HG02943 (cell line): ENCODE measurements at regions not wholly inside any gene's neighbourhood (a gene's known extent, or its start where the extent isn't known, plus 50 kb on each side); places are given as distances from the start of the nearest gene placed in this dataset.
"Not testable (repeated sequence)": the region's sequence is repeated elsewhere in the genome, so short reads cannot be mapped to it uniquely, and the experiment has no call there.

Experiments
- ATAC-seq: cut with Tn5 transposase; IDR thresholded peaks from one replicate; pipeline ENCODE4 v1.9.1; 2021; ENCODE audit warnings: mild to moderate bottlenecking, low read depth, moderate library complexity; ENCODE audit not compliant: unreplicated experiment

DNA sequence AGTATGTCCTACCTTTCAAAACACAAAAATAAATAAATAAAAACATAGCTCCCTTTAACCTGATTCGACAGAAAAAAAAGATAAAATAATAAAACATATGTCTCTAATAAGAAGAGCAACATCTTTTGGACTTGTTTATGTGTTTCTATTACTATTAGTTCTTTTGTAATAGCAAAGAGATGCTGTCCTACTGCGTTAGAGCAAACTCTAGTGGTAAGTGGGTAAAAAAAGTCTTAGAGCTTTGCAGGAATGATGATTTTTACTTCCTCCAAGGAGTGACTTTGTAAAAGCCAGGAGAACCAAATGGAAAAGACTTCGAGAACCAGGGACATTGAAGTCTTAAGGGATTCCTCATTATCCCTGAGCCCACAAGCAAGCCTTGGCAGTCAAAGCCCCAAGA, 450.1 kb downstream of the METTL4 start:
- no peak for ATAC-seq

DNA sequence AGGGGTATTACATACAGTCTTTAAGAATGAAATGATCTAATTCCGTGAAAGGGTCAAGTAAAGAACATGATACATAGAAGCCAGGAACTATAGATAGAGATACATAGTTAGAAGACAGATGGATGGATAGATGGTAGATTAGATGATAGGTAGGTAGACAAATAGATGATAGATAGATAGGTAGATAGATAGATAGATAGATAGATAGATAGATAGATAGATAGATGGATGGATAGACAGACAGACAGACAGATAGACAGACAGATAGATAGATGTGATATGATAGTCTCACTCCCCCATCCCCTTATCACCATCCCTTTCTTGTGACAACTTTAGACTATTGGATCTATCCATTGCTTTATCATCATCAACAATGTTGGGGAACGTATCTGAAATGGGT, 448.2 kb downstream of the METTL4 start:
- ATAC-seq: no peak

DNA sequence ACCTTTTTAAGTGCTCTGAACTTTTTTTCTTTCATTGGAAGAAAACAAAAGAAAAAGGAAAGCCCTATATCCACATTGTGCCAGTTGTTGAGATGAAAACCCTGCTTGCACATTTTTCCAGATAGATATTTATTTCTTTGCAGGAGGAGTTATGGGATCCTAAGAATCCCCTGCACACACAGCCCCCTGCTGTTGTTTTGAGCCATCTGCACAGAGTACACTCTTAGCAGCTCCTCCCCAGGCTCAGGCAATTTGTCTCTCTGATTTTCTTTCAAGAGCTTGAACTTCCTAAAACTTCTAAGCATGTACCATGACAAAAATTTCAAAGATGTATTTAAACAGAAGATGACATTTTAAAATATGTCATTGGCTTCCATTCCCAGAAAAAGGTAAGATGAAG, 436.9 kb downstream of the METTL4 start:
- ATAC-seq: no peak

DNA sequence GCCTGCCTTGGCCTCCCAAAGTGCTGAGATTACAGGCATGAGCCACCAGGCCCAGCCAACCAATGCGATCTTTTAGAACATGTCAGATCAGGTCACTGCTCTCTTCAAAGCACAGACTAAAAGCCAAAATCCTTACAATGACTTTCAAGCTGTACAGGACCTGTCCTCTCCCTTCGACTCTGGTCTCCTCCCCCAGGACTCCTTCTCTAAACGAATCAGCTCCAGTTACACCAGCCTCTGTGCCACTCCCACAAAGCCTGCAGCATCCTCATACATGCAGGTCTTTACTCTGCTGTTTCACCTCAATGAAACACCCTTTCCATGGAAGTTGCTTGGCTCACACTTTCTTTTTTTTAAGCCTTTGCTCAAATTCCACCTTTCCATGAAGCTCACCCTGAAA, 436.0 kb downstream of the METTL4 start:
- no peak for ATAC-seq

DNA sequence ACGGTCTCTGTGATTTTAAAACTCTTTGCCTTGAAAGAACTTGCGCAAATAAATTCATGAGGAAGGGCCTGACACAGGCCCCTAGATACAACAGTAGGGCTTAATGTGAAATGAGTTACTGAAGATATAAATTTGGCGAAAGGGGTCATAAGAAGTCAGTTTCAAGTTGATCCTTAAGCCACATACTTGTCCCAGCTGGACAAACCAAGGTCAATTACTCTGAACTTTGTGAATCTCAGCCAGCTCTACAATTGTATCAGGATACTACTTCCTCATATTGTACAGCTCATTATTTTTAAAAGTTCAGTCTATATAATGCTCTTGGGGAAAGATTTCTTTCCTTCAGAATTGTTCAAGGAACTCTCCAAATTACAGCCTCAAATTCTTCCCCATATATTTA, 432.8 kb downstream of the METTL4 start:
- no peak for ATAC-seq

DNA sequence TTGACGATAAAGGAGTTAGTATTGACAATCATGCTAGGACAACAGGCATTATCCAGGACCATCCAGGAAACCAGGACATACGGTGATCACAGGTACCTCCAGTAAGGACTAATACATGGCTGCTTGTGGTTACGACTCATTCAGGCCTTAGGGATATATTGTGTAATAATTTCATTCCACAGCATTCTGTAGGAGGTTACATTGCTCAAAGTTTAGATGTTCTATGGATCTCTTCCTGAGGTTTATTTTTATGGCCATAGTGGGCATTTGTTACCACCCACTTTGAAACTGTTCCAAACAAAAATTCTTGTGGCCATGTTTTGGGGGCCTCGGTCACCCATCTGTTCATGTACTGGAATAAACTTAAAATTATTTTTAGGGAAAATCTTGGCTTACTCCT, 431.6 kb downstream of the METTL4 start:
- ATAC-seq: no peak

DNA sequence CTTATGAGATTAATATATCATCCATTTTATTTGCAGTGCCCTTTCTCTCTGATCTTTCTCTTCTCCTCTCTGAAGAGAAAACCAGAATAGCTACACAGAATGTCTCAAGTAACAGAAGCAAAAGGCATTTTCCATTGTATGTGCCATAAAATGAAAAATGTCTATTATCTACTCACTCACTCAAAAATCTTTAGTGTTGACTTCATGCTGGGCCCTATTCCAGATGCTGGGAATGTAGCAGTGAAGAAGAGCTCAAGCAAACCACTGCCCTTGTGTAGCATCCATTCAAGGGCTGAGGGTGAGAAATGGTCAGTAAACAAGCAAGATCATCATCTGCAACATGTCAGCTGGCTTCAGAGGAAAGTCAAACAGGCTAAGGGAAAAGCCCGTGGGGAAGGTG, 427.7 kb downstream of the METTL4 start:
- no peak for ATAC-seq

DNA sequence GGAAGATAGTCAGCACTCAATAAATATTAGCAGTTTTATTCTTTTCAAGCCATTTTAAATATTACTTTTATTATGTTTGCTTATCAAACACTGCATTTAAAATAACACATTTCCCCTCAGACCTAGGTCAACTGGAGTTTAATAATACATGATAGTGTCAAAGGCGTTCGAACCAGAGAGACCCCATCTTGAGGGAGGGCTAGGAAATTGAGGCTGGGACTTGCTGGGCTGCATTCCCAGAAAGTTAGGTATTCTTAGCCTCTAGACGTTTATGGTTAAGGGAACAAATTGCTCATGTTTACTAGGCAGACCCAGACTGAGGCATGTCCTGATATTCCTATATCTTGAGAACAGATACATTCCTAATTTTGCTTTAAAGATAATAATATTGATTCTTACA, 426.5 kb downstream of the METTL4 start:
- no peak for ATAC-seq

DNA sequence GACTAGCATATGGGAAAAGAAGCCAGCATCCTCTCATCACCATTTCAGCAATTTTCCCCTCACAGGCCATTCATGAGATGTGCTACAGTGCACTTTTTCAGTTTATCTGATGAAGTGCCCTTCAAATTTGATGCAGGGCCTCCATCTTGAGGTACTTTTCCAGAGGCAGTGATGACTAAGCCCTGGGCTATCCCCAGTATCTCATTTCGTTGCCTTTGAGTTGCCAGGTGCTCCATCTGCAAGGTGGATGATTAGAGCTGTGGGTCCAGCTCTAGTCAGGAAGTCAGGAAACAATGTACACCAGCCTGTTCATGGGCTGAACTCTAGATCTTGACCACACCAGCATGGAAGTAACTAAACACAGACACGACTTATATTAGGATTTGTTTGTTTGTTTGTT, 425.2 kb downstream of the METTL4 start:
- no peak for ATAC-seq

DNA sequence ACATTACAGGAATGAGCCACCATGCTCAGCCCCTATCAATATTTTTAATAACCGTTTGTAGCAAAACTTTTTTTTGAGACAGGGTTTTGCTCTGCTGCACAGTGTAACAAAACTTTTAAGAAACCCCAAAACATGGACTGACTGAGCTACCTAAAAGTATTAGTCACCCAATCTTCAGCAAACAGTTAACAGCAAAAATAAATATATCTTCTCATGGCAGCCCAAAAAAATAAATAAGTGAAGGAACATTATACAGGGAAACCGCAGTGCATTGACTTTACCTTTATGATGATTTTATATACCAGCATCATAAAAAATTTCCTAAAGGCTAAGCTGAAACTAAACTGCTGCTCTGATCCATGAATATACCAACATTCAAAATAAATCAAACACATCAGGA, 424.6 kb downstream of the METTL4 start:
- ATAC-seq: no peak

DNA sequence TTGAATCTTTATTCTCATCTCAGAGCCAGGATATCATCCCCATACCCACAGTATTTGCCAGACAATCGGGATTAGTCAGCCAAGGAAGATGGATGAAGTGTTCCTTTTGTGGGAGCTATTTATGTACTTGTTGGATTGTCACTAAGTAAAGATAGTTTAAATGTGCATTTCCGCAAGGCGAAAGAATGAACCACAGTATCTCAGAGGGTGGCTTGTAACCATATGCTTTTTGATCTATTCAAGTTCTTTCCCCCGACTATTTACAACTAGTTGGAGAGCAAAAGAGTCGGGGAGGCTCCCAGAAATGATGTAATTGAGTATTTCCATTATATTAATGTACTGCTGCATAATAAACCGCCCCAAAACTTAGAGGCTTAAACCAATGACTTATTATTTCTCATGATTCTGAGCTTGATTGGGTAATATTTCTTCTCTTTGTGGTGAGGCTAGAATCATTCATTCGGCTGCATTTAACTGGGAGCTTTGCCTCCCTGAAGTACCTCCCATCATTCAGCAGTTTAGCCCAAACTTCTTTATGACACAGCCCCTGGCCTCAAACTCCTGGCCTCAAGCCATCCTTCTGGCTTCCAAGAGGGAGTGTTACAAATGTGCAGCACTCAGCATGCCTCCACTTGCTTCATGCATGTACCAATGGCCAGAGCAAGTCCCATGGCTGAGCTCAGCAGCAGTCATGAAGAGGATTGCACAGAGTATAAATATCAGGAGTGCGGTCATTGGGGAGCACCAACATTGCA, 423.7 kb downstream of the METTL4 start:
- no peak for ATAC-seq

DNA sequence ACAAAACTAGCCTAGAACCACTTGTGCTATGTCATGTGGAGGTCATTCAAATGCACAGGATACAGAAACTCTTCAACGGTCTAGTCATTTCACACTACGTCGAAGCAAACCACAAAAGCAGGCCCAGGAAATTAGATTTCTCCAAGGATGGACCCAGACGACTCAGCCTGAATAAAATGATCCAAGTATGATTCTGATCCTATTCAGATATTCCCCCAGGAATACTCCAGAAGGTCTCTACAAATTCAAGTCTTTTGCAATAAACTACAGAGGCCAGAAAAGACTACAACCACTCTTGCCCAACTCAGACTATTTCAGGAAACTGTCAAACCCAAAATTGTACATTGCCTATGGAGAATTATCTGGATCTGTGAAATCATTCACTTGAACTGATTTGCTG, 422.5 kb downstream of the METTL4 start:
- no peak for ATAC-seq

DNA sequence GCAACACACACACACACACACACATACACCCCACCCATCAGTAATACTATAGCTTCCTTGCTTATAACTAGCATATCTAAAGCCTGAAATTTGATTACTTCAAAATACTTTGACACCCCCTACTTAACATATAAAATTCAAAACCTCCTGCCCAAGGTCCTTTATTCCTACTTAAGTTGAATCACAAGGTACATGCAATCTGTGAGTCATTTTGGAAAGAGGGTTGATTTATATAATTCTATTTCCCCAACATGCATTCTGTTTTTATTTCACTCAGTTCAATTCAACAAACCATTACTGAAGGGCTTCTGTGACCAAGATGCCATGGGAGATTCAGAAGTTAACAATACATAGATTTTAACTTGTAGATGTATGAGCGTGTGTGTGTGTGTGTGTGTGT, 420.7 kb downstream of the METTL4 start:
- no peak for ATAC-seq

DNA sequence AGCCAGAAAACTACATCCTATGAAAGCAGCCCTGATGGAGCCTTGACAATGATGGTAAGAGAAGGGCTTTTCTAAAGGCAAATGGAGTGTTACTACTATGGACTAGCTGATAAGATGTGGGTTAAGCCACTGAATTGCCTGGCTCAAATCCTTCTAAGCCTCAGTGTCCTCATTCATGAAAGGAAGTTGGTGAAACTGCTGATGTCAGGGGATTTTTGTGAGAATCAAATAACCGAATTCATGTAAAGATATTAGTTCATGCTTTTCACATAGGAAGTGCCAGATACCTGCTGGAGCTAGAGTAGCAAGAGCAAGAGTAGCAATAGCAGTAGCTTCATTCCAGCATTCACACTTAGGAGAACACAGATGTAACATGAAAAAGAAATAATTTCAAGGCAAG, 417.0 kb downstream of the METTL4 start:
- no peak for ATAC-seq

DNA sequence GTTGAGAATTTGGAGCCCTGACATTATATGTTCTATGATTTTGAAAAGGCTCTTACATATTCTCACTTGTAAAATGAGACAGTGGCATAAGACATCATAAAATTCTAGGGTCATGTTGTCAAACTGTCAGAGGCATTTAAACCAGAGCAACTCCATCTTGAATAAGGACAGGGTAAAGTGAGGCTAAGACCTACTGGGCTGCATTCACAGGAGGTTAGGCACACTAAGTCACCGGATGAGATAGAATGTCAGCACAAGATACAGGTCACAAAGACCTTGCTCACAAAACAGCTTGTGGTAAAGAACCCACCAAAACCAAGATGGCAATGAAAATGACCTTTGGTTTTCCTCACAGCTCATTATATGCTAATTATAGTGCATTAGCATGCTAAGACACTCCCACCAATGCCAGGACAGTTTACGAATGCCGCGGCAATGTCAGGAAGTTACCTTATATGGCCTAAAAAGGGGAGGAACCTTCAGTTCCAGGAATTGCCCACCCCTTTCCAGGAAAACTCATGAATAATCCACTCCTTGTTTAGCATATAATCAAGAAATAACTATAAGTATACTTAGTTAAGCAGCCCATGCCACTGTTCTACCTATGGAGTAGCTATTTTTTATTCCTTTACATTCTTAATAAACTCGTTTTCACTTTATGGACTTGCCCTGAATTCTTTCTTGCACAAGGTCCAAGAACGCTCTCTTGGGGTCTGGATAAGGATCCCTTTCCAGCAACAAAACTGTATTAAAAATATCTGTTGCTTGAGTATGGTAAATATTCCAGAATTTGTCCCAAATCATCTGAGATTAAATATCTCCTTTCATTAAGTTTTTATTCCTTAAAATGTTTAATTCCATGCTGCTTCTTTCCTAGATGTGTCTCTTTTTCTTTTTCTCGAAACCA, 406.4 kb downstream of the METTL4 start:
- no peak for ATAC-seq

DNA sequence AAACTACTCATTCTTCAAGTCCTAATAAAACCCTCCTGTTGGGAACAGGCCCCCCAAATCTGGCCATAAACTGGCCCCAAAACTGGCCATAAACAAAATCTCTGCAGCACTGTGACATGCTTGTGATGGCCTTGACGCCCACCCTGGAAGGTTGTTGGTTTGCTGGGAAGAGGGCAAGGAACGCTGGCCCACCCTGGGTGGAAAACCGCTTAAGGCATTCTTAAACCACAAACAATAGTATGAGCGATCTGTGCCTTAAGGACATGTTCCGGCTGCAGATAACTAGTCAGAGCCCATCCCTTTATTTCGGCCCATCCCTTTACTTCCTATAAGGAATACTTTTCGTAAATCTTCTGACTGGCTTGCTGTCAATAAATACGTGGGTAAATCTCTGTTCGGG, 404.4 kb downstream of the METTL4 start:
- ATAC-seq: not testable (repeated sequence)

DNA sequence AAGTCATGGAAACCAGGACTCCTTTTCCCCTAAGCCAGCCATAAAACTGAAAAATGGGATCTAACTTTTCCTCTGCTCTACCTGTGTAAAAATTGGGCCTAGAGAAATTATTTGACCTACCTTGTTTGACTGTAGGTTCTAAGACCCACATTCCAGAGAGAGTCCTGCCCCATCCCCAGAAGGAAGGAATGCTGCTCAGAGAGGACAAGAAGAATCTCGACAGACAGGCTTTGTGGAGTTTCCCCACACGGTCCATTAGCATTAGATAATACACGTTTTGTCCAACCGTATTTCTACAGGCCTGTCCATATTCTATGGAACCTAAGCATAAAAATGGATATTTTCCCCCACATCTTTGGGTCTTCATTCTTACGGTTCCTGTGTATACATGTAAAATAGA, 403.3 kb downstream of the METTL4 start:
- ATAC-seq: no peak

DNA sequence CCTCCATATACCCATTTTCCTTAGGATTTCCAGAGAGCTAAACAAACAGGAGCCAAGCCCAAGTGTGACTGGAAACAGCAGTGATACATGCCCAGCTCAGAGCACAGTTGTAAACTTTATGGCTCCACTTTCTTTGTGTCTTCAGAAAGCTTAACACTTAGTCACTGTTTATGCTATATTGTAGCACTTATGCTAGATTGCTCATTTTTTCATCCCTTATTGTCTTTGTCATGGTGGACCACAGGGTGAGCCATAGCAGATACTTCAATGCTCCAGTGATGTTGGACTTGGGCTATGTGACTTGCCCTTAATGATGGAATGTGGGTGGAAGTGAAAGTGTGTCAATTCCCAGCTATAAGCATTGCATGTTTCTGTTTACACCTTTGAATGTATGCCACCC, 401.6 kb downstream of the METTL4 start:
- no peak for ATAC-seq

DNA sequence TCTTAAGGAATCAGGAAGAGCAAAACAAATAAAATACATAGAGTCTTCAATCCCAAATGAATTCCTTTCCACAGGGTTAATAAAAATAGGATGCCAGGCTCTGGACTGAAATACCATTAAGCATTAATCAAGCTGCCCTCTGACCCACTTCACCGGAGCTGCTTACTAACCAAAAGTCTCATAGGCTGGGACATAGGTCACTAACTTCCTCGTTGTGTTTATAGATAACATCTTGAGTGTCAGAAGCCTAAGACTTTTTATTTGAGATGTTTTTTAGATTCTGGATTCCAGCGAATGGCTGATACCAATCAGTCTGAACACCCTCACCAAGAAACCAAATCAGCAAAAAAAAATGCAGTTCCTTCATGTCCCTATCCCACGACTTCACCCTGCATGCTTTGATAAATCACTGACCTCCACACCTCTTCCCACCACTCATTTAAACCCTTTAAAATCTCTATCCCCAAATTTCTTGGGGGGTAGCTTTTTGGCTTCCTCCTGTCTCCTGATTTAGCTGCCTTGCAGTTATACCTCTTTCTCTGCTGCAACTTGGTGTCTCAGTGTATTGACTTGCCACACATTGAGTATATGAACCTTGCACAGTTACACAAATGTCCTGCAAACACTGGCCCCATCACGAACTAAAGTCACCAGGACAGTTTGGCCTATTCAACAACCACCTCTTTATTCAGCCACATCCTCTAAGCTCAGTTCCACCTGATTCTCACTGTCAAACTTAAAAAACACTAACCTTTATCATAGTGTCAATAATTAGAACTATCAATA, 399.3 kb downstream of the METTL4 start:
- no peak for ATAC-seq

DNA sequence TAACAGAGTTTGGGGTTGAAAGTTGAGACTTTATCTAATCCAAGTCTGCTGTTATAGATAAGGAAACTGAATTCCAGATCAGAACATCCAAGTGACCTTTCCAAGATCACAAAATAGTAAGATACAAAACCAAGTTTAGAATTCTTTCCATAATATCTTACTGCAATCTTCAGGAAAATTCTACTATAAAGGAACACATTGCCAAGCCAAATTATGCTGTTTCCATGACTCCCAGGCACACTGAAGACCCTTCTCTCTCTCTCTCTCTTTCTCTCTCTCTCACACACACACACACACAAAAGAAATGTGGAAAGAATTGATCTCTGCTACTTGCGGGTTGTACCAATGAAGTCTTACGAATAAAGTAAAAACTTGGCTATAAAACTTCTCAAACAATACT, 398.4 kb downstream of the METTL4 start:
- no peak for ATAC-seq

DNA sequence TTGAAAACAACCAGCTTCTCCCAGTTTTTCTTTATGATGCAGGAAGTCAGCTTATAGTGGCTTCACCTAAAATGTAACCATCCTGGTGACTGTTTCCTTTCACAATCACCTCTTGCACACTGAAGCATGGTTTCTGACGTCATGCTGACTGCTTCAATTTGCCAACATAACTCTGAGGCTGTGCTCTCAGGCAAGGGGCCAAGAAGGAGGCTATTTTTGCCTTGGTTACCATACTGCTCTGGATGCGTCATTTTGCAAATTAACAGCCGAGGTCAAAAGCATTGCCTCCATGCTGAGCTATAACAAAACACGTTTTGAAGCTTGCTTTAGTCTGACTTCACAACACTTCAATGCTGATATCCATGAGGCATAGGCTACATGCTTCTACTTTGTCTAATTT, 397.8 kb downstream of the METTL4 start:
- ATAC-seq: no peak
